HG03280 (cell line): ENCODE measurements at regions not wholly inside any gene's neighbourhood (a gene's known extent, or its start where the extent isn't known, plus 50 kb on each side); places are given as distances from the start of the nearest gene placed in this dataset.
"Not testable (repeated sequence)": the region's sequence is repeated elsewhere in the genome, so short reads cannot be mapped to it uniquely, and the experiment has no call there.

Experiments
- ATAC-seq: cut with Tn5 transposase; IDR thresholded peaks from one replicate; pipeline ENCODE4 v1.9.1; 2021; ENCODE audit warnings: mild to moderate bottlenecking, moderate library complexity; ENCODE audit not compliant: unreplicated experiment

DNA sequence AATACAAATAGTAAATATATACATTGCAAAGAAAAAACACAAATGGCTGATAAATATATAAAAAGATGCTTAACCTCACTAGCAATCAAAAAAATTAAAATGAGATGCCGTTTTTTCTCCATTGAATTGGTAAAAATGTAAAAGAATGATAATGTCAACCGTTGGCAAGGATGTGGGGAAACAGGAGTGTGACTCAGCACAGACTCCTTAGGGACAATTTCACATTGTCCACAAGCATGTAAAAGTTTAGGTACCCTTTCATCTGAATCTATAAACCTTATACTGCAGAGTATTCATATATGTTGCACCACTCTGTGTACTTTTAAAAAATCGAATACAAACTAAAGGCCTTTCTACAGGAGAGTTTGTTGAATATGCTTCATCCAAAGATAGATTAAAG is 143.1 kb upstream of the RREB1 start:
- ATAC-seq = no peak

DNA sequence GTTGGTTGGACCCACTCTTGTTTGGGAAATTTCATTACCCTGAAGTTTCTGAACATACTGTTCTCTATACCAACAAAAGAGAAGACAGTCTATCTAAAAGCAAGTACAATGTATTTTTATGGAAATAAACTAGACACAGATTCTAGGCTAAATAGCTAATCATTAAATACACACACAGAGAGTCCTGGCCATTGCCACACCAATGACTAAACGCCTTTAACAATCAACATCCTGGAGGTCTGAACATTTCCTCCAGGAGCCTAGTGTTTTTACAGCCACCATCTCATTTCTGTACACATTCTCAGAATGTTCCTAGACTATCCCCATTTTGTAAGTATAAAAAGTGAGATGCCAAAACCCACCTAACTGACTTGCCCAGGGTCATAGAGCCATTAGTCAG is 141.6 kb upstream of the RREB1 start:
- ATAC-seq = no peak

DNA sequence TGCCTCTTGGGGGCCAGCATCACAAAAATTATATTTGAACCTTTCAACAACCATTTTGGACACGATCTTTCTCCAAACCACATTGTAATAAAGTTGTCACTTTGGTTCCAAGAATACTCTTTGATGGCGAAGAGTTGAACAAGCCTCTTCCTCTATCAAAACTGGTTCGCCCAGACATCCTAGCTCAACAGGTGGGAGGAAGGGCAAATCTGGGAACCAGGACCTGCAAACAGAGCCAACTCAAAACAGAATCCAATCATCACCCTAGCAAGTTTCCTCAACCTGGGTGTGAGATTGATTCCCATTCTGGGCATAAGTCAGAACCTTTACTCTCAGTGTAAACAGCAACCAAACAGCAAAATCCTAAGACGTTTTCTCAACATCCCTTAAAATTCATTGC is 141.2 kb upstream of the RREB1 start:
- ATAC-seq = no peak

DNA sequence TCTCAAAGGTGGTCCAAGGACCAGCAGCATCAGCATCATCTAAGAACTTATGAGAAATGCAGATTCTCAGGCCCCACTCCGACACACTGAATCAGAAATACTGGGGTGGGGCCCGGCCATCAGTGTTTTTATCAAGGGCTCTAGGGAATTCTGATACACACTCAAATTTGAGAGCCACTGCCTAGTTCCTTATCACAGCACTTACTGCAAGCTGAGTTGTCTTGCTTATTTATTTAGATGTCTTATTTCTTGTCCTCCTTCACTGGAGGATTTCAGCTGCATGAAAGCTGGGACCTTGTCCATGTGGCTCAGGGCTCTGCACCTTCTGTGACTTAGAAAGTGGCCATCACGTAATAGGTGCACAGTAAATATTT is 139.4 kb upstream of the RREB1 start:
- ATAC-seq = no peak

DNA sequence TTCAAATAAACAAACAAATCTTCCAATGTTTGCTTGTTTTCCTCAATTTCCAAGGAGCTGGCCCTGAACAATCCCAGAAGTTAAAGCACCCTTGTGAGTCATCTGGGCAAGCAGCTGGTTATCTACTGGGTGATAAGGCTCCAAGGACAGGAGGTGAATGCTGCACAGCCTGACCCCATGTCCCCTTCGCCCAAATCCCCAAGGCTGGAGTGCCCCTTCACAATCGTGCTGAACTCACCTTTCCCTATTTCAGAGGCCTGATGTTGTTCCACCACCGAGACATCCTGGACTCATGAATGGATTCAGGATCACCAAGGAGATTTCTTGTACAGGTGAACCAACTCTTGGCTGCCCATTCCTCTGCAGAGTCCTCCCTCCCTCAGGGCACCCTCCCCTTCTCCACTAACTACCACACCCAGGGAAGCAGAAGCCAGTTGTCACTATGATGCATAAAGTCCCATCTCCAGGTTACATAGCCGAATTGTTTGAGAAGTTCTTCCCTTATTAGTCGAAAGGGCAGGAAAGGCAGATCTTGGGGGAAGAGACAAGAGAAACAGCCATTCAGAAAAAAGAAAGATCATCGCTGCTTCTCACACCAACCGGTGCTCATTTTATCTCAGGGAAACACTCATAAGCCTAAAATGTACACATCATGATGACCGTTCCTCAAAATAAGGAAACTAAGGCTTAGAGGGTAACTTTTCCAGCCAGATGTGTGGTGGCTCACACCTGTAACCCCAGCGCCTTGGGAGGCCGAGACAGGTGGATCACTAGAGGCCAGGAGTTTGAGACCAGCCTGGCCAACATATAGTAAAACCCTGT is 138.8 kb upstream of the RREB1 start:
- ATAC-seq = no peak

DNA sequence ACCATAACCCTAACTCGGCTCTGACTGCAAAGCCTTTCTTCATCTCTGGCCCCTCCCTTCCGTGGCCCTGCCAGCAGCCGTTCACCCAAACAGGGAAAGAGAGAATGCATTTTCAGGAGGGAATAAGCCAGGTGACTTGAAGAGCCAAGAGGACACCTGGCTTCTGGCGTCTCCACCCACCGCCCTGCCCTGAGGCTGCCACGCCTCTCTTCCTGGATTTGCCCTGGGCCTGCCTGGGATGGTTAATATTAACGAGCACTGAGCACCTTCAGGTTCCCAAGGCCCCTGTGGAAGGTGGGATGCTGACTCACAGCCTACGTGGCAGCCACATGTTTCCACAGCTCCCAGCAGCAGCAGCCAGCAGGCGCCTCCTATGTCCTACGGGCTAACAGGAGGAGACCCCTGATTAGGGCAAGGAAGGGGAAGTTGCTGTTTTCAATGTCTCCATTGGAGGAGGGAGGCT is 138.0 kb upstream of the RREB1 start:
- ATAC-seq = no peak

DNA sequence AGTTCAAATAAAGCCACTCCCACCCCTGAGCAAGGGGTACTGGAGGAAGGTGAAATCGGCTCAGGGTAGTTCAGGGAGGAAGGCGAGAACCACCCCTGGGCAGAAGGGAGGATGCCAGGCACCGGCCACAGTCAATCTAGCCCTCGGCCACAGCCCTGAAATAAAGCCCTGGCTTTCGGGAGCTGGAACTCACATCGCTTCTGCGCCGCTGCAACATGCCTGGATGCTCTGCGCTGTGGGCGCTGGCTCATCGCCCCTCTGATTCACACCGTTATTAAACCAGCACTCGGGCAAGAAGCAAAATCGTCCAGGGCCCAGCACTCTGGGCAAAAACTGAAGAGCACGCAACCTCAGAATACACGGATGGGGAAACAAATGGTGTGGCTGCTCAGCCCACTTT is 136.9 kb upstream of the RREB1 start:
- no peak for ATAC-seq

DNA sequence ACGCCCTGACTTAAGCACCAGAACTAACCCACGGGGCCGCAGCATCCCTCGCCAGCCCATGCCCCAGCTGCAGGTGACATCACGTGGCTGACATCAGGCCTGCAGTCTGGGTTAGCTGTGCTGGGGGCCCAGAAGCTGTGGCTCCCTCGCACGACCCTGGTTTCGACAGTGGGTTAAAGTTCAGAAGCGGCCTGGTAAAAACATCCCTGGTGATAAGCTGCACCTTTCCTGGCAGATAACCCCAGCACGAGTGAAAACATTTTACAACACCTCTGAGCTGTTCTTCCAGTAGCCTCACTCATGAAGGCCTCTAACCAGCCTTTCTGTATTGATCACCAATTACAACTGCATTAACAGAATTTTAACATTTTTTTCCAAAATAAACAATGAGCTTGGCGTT is 136.4 kb upstream of the RREB1 start:
- ATAC-seq = no peak

DNA sequence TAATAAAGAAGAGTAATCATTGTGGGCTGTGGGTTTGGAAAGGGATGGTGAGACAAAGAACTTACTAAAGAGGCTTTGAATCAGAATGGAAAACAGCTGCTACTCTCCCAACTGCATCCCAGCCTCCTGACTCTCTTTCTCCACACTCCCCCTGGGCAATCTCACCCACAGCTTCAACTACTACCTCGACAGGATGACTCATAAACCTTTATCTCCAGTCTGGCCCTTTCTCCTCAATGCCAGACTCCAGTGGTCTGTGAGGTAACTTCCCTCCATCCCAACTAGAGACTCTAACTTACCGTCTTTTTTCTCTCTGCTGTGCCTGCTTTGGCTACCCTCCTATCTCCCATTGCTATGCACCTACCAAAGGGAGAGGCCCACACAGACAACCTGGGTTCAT is 135.3 kb upstream of the RREB1 start:
- ATAC-seq = no peak

DNA sequence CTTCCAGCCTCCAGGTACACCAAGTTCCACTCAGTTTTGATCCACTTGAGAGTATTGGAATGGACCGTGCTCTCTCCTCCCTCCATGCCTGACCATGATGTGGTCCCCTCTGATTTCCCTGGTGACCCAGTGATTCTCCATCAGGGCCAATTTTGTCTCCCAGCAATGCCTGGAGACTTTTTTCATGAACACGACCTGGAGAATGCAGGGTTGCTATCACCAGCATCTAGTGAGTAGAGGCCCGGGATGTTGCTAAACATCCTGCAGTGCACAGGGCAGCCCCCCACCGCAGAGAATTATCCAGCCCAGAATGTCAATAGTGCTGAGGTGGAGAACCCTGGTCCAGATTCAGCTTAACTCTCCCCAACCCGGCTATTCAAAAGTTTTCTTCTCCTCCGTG is 134.0 kb upstream of the RREB1 start:
- ATAC-seq = no peak

DNA sequence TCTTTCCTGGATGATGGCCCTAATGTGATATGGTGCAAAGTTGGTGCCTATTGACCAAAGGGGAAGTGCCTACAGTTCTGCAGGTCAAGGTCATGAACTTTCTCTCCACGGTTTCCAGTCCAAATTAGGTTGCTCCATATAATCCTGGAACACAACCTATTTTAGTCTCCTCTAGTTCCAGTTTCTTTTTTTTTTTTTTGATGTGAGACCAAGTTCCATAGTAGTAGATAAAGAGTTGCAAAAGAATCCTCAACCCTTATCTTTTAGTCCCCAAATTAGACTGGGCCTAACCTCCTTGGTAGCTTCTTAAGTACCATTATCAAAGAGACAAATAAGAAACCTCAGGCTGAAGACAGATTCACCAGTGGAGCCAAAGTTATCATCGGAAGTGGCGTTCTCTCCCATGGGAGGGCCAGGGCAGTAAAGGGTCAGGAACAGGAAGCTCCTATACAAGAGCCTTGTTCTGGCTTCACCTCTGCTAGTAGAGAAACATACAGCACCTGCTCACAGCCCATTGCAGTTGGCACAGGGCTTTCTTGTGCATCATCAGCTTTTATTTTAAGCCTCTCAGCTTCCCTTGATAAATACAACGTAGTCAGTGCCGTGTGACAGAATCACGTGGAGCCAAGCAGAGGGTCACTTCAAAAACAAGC is 132.2 kb upstream of the RREB1 start:
- ATAC-seq = no peak

DNA sequence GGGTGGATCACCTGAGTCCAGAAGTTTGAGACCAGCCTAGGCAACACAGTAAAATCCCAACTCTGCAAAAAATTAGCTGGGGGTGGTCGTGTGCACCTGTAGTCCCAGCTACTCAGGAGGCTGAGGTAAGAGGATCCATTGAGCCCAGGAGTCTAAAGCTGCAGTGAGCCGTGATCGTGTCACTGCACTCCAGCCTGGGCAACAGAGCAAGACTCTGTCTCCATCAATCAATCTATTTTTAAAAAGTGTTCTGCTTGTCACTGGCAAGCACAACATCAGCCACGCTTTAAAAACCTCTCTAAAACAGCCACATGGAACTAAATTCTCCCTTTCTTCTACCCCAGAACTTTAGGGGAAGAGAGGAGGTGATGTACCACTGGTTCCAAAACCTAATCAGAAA is 131.6 kb upstream of the RREB1 start:
- no peak for ATAC-seq

DNA sequence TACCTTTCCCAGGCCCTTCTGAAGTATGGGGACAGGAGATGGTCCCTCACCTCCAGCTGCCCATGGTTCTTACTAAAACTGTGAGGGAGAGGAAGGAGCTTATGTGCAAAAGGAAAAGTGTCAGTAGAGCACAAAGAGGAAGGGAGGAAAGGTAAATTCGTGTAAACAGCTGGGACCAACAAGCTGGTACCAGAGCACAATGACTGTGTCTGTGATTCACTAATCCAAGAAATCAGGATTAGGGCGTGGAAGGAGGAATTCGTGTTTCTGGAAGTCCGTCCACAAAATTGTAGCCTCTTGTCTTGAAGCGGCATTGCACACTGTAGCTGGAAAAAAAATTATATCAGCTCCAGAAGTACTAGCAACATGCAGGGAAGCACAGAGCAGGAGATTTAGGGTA is 129.0 kb upstream of the RREB1 start:
- ATAC-seq = no peak

DNA sequence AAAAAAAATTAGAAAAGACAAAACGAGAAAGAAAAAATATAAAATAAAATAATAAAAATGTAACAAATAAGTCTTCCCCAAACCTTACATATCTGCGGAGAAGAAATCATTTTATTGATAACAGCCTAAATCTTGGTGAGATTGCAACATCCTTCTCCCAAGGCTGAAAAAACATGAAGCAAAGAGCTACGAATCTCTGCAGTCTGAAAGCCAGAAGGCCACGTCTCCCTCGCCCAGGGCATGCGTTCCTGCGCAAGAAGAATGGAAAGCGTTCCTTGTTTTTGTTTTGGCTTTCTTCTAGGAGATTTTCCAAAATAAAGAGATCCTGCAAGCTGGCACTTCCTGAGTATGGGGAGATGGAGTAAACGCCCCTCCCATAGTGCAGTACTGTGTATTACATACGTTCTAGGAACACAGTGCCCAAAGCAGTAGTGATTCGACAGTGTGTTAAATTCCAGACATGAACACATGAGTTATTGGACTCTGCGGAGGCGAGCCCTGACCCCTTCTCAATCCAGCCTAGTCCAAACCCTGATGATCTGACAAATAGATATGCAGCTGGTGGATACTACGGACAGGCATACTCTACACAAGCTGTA is 126.7 kb upstream of the RREB1 start:
- no peak for ATAC-seq

DNA sequence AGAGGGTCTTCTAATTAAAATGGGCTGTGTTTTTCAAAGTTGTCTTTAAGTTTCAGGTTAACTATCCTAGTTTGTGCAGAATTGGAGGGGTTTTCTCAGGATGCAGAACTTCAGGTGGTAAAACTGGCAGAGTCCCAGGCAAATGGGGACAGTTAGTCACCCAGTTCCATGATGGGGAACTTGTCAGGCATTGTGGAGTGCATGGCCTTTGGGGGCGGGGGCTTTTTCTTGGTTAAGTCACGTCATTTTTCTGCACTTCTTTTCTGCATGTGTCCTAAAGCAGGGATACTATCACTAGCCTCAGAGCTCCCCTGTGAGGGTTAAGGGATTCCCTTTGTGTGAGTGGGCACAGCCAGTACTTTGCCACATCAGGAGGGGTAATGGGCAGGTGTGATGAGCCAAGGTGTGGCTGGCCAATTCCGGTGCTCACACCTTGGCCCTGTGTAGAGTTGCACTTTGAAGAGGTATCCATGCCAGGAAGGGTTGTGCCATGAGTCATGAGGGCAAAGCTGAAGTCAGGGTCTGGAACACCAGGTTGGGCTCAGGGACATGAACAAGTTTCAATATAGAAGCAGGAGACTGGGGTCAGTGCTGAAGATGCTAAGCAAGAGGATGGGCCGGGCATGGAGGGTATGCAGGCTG is 126.0 kb upstream of the RREB1 start:
- no peak for ATAC-seq

DNA sequence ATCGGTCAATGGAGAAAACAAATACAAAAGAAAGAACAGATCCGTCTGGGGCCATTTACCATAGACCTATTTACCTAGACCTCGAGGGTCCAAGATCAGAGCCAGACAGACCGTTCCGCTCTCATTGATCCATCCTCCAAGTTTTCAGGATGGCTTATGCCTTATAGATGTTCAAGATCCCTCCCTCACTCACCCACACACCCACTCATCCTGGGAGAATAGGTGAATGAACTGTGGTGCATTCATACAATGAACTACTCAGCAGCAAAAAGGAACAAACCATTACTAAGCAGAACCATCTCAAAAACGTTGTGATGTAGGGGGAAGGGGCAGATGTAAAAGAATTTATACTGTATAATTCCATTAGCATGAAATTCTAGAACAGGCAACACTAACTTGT is 125.1 kb upstream of the RREB1 start:
- no peak for ATAC-seq

DNA sequence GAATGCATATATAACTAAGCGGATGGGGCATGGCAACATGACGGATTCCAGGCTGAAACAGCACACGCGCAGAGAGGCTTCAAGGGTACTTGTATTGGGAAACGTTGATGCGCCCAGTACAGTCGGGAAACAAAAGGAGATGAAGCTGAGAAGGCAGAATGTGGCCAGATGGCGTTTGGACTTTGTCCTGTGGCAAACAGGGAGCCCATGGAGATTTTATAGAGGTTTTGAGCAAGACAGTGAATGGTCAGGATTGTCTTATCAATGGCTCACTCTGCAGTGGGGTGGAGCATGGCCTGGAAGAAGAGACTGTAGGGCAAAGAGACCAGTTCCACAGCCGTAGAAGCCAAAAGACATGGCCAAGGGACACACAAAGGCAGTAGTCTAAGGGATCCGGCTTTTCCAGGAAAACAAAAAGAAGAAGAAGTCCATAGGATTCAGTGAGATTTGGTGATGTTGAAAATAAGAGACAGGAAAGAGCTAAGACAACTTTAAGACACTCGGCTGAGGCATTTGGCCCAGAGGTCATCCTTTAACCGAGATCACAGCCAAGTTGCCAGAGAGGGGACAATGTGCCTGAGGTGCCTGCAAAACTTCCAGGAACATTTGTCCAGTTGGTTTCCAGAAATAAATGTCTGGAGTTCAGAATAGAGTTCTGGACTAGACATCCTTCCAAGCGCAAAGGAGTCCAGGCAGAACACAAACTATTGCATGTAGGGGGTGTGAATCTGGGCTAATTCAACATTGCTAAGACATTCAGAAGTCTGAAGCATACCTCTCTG is 123.0 kb upstream of the RREB1 start:
- ATAC-seq = no peak

DNA sequence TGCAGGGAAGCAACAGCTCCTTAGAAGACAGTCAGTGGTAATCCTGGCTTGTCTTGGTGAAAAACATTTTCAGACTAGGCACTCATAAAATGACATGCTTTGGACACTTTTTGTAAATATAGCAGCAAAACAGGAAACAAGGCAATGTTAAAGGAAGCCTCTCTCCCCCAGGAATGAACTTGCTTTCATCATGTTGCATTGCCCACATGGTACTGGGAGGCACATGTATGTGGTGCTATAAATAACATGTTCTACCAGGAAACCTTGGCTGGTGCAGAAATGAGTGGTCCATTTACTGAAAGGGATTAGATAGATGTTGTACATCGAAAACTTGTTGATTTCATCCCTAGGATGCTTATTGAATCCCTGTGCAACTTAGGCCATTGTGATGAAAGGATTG is 121.4 kb upstream of the RREB1 start:
- no peak for ATAC-seq

DNA sequence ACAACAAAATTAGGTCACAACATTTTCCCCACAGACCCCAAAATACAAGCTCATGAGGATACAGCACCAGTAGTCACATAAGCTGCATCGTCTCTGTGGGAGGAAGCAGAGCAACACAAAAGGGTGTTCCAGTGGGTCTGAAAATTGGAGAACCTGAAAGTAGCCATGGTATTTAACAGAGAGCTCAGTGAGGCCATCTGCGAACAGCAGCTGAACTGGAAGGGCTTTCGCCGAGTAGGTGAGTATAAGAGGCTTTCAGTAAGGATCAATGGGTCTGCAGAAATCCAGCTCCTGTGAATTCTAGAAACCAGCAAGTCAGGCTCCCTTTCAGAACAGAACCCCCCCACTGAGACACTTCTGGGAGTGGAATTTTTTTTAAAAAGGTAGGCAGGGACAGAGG is 120.0 kb upstream of the RREB1 start:
- no peak for ATAC-seq

DNA sequence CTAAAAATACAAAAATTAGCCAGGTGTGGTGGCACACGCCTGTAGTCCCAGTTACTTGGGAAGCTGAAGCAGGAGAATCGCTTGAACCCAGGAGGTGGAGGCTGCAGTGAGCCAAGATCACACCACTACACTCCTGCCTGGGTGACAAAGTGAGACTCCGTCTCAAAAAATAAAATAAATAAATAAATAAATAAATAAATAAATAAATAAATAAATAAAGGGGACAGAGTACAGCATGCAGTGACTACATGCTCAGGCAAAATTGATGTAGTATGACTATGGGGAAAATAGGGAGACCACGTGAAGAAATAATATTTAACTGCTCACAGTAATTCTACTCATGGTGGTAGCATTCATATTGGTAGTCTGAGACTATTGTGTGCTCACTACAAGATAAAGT is 117.7 kb upstream of the RREB1 start:
- not testable (repeated sequence) for ATAC-seq
